DMS114 treated with DMSO at 0.1 percent for 48 hours (cell line): ENCODE measurements at regions not wholly inside any gene's neighbourhood (a gene's known extent, or its start where the extent isn't known, plus 50 kb on each side); places are given as distances from the start of the nearest gene placed in this dataset.

ENCODE experiments used
- DNase-seq: peaks from one replicate; lab custom pipeline; 2025; ENCODE audit not compliant: unreplicated experiment; lab: John Stamatoyannopoulos, UW

GRCh38 chr17:33809748-33810147 is 445.3 kb upstream of the CCL2 start:
- DNase-seq = no peak

GRCh38 chr17:33811004-33811760 is 443.9 kb upstream of the CCL2 start:
- DNase-seq = no peak

GRCh38 chr17:33811984-33812577 is 443.0 kb upstream of the CCL2 start:
- DNase-seq = no peak

- no peak for DNase-seq
Measured at GRCh38 chr17:33814852-33815251, 440.2 kb upstream of the CCL2 start.

- no peak for DNase-seq
Measured at GRCh38 chr17:33816036-33816435, 439.0 kb upstream of the CCL2 start.

GRCh38 chr17:33816842-33817617 is 438.1 kb upstream of the CCL2 start:
- no peak for DNase-seq

GRCh38 chr17:33819539-33819938 is 435.5 kb upstream of the CCL2 start:
- no peak for DNase-seq

- no peak for DNase-seq
Measured at GRCh38 chr17:33832262-33832661, 422.8 kb upstream of the CCL2 start.

- DNase-seq = no peak
Measured at GRCh38 chr17:33837281-33837680, 417.8 kb upstream of the CCL2 start.

- DNase-seq = no peak
Measured at GRCh38 chr17:33838281-33838680, 416.8 kb upstream of the CCL2 start.

GRCh38 chr17:33847900-33848299 is 407.2 kb upstream of the CCL2 start:
- DNase-seq = no peak

GRCh38 chr17:33848433-33848832 is 406.7 kb upstream of the CCL2 start:
- DNase-seq = no peak

- DNase-seq = no peak
Measured at GRCh38 chr17:33854596-33854995, 400.5 kb upstream of the CCL2 start.

- DNase-seq = no peak
Measured at GRCh38 chr17:33858121-33858520, 397.0 kb upstream of the CCL2 start.

- no peak for DNase-seq
Measured at GRCh38 chr17:33858682-33859081, 396.4 kb upstream of the CCL2 start.

- no peak for DNase-seq
Measured at GRCh38 chr17:33862772-33863602, 392.1 kb upstream of the CCL2 start.

GRCh38 chr17:33864758-33865229 is 390.3 kb upstream of the CCL2 start:
- DNase-seq = no peak

GRCh38 chr17:33868899-33869298 is 386.2 kb upstream of the CCL2 start:
- DNase-seq = no peak

- DNase-seq = no peak
Measured at GRCh38 chr17:33870936-33871335, 384.1 kb upstream of the CCL2 start.

GRCh38 chr17:33871720-33872540 is 383.2 kb upstream of the CCL2 start:
- DNase-seq = no peak
